ENCODE measurements at regions not wholly inside any gene's neighbourhood (a gene's known extent, or its start where the extent isn't known, plus 50 kb on each side); places are given as distances from the start of the nearest gene placed in this dataset.
"Not testable (repeated sequence)": the region's sequence is repeated elsewhere in the genome, so short reads cannot be mapped to it uniquely, and the experiment has no call there.

DNA sequence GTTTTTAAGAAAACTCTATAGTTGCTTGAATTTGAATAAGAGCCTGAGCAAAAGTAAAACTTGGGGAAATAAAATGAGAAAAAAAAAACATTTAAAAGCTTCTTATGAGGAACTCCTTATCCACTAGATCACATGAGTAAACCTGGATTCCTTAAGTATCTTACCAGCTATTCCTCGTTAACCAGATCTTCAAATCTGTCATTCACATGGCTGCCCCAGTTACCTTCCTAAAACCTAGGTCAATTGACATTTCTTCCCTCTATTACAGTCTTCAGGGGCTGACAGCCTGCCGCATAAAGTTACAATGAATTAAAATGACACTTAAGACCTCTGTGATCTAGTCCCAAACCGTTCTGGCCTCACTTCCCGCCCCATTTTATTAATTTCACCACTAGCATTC, 583.6 kb downstream of the NR2F2 start:
- DNase-seq (ENCODE audit: low read depth in 2 of 2), result no peak

DNA sequence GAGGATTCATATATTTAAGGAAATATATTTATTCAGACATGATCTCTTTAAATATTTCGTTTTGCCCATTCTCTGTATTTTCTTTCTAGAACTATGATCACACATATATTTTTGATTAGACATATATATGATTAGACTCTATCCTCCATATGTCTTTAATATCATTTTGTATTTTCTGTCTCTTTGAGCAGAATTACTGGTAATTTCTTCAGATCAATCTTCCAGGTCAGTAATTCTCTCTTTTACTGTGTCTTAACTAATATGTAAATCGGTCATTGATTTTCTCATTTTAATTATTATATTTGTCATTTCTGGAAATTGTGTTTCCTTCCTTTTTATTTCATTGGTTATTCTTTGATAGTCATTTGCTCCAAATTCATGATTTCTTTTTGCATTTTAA, 586.2 kb downstream of the NR2F2 start:
- DNase-seq (ENCODE audit: low read depth in 2 of 2), result no peak

DNA sequence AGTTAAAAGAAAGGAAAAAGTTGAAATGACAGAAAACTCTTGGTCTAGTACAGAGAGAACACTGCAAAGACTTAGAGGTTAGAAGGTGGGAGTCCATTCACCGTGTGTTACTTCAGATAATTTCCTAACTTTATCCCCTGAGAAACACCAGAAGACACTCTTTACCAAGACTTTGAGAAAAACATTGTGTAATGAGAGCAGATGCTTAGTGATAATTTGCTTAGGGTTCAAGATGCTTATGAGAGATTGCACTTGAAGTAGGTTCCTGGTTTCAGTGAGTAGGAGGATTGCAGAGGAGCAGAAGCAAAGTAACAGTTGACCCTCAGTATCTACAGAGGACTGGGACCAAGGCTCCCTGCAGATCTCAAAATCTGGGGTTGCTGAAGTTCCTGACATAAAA, 594.1 kb downstream of the NR2F2 start:
- DNase-seq (ENCODE audit: low read depth in 2 of 2), result no peak

DNA sequence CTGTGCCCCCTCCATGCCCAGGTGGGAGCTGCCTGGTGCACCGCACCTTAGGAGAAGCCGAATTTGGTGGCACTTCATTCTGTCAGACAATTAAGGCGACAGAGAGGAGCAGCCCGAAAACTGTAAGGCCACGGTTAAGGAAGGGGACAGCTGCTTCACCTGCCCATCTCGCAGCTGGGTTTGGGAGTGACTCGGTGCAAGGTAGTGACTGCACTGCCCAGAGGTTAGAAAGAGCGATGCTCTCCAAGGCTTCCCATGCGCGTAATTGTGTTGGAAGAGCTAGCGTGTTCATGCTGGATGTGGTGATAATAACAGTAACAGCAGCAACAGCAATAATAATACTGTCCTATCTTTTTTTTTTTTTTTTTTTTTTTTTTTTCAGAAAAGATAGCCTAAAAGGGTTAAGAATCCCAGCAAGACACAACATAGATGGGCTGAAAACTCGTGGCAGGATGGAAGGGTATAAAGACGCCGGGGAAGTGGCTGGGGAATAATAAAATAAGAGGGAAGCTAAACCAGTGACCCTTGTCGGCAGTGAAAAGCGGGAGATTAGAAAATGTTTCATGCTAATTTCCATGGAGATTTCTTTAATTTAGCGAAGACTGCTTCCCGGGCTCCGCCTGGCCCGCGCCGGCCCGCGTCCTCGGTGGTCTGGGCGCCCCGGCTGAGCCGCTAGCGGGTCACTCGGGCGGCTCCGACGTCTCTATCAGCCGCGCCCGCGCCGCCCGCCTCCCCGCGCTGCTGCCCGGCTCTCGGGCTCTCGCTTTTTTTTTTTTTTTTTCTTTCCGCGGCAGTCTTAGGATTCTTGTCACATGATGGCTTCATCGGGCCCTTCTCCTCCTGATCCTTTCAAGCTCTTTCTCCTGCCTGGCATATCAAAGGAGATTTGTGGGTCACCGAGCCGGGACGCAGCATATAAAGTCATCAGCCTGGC, 617.1 kb downstream of the NR2F2 start:
- DNase-seq (ENCODE audit: low read depth in 2 of 2), result no peak

DNA sequence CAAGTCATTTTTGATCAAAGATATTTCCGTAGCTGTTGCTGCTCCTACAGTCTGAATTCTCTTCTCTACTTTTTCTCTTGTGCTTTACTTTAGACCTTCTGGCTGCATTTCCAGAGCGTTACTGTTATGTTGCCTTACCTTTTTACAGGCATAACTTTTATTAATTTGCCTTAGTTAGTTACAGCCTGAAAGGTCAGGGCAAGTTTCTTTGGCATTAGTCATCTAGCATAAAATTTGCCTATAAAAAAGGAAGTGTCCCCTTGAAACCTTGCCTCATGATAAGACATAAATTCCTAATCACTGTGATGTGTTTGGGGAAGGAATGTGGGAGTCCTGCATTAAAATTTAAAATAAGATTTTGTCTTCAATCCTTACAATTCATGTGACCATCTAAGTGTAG, 618.5 kb downstream of the NR2F2 start:
- no peak for DNase-seq (ENCODE audit: low read depth in 2 of 2)

DNA sequence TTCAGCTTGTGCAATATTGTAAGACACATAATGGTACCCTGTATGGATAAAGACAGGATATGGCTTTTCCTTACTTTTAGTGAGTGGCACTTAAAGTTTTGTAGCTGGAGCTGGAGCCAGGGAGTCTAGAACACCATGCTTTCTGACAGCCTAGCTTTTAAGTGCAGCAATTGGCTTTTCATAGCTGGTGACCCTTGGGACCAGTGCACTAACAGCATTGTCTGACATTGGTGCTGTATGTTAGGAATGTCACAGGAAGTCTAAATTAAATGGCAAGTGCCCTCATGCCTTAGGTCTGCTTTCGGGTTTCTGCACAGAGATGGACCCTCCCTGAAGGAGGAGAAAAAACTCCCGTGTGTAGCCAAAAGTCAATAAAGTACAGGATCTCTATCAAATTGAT, 628.2 kb downstream of the NR2F2 start:
- no peak for DNase-seq (ENCODE audit: low read depth in 2 of 2)

DNA sequence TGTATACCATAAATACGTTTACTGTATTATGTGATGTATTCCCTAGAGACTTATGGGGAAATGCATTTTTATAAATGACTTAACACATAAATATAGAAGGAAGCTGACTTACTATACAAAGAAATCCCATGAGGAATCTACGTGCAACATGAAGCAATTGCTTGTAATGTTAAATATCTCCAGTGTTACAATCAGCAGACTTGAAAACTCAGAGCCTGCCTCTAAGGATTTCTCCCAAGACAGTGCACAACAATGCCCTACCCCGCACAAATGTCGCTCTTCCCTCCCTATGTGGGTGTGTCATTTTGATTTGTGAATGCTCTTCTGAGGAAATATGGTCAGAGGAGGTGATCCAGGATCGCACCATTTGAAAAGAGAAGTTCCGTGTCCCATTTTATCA, 629.0 kb downstream of the NR2F2 start:
- no peak for DNase-seq (ENCODE audit: low read depth in 2 of 2)

DNA sequence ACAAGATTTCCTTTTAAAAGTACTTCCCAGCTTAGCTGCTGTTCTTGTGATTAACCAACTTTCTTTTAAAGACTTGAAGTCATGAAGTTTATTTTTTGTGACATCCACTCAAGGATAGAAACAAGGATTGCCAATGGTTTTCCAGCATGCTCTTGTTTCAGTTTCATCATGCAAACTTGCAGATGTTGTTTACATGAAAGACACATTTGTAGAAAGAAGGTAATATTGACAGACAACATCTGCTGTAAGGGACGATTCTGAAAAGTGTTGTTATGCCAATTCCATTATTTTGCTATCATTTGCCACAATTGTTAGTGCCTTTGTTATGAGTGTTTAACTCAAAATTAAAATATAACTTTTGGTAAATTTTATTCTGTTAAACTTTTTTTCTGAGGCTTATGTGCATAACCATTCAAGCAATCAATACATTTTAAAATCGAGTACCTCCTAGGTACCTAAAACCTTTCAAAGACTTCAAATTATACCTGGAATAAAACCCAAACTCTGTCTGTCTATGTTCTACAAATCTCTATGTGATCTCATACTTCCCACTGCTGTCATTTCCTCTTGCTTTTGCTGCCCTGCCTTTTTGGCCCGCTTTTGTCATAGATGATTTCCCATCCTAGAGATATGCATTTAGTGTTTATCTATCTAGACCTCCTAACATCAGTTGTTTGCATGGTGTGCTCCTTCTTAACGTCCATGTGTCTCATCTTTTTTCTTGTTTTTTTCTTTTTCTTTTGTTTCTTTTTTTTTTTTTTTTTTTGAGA, 630.4 kb downstream of the NR2F2 start:
- DNase-seq (ENCODE audit: low read depth in 2 of 2), result no peak

DNA sequence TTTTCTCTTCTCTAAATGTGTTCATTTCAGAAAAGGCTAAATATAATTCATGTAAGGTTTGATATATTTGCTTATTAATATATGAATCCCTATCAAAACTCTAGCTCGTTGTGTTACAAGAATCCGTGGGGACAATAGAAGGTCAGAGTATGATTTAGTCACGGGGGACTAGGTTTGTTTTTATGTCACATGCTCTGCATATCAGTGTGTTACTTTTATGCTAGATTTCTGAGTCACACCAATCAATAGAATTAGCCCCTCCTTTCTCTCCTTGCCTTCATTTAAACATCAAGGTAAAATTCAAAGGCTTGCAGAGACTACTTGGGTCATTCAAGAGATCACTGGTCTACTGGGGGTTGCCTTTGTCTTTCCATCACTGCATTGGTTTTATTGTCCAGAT, 636.1 kb downstream of the NR2F2 start:
- DNase-seq (ENCODE audit: low read depth in 2 of 2), result no peak

DNA sequence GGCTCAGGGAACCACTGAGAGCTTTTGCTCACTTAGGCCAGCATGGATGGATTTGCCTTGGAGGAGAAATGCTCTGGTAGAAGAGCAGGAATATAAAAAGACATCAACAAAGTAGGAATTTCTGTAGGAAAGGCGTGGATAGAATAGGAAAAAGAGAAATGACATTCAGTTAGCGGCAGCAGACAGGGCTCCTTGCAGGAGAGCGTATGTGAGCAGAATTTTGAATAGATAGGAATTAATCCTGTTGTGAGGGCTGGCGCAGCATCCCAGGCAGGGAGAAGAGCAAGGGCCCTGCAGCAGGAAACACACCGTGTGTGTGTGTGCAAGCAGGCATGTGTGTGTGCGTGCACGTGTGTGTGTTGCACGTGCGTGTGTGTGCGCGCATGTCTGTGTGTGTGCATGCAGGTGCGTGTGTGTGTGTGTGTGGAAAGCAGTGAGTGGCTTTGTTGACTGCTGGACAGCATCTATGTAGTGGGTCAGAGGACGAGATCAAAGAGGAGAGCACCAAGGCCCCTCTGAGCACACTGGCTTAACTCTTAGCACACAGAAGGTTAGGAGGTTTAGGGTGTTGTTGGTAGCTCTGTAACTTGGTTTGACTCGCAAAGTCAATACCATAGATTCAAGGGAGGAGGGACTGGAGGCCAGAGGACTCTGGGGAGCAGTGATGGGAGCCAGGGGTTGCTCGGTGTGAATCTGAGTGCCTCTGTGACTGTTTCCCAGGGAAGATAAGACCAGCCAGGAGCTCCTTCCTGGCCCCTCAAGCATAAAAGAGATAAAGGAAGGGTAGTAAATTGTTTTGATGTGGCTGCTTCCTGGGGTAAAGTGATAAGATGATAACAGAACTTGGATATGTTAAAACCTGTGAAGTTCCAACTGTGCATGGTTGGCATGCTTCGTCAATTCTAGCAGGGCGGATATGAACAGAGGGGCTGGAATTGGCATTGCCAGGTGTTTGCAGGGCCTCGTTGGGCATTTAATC, 639.5 kb downstream of the NR2F2 start:
- no peak for DNase-seq (ENCODE audit: low read depth in 2 of 2)

DNA sequence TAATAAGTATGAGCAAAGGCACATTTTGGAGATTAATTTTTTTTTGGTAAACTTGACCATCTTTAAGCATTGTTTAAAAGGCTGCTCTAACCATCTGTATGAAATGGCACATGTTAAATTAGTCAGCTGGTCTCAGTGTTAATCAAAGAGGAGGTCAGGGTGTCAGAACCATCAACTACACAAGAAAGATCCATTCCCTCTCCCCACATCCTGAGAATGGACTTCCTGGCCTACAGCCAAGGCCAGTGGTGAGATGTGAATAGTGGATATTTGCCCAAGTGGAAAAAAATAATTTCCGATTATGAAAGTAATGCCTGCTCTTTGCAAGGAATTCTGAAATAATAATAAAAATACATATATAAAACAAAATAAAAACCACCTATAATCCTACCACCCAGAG, 641.7 kb downstream of the NR2F2 start:
- DNase-seq (ENCODE audit: low read depth in 2 of 2), result no peak

DNA sequence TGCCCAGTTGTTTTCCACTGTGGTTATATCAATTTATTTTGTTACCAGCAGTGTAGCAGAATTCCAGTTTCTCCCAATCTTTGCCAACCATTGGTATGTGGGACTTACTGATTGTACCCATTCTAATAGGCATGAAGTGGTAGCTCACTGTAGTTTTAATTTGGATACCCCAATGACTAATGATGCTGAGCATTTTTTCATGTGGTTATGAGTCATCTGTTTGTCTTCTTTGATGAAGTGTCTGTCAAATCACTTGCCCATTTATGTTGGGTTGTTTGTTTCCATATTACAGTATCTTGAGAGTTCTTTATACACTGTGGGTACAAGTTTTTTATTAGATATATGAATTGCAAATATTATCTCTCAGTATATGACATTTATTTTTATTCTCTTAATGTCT, 644.3 kb downstream of the NR2F2 start:
- no peak for DNase-seq (ENCODE audit: low read depth in 2 of 2)

DNA sequence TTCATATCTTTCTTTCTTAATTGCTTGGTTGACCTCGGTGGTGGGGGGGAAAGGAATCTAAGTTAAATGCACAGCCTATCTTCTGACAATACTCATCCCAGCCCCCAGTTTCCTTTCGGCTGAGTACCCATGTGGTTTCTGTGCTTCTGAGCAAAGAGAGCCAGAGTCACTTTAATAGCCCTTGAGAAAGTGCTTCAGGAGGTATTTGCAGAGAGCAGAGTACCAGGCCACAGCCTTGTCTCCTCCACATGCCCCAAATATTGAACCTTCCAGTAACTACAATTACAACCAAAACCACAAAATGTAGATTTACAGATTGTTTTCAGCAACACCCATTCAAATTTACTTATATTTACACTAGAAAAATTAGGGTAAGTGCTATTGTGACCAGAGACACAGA, 647.4 kb downstream of the NR2F2 start:
- no peak for DNase-seq (ENCODE audit: low read depth in 2 of 2)

DNA sequence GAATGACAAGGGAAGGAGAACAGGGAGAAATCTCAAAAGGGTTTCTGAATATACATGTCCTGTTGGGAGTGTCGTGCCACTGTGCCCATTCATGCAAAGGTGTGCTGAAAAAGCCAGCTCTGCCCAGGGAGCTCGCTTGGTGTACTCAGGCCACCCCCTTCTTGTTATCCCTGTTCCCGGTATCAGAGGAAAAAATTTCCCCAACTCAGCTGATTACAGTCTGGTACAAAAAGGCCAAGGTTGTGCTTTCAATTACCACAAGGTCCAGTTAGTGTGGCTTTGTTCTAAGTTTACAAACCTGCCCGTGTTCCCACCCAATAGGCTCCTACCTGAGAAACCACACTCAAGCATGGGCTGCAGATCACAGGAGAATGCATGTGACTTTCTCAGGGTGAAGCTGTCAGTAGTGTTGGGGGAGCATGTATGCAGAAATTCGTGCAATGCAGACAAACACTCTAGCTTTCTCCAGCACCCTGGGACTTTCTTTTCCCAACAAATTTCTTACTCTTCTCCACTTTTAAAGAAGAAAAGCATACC, 648.5 kb downstream of the NR2F2 start:
- no peak for DNase-seq (ENCODE audit: low read depth in 2 of 2)

DNA sequence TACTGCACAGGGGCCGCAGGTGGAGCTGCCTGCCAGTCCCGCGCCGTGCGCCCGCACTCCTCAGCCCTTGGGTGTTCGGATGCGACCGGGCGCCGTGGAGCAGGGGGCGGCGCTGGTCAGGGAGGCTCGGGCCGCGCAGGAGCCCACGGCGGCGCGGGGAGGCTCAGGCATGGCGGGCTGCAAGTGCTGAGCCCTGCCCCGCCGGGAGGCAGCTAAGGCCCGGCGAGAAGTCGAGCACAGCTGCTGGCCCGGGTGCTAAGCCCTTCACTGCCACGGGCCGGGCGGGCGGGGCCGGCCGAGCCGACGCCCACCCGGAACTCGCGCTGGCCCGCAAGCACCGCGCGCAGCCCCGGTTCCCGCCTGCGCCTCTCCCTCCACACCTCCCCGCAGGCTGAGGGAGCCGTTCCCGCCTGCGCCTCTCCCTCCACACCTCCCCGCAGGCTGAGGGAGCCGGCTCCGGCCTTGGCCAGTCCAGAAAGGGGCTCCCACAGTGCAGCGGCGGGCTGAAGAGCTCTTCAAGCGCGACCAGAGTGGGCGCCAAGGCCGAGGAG, 653.7 kb downstream of the NR2F2 start:
- DNase-seq (ENCODE audit: low read depth in 2 of 2), result not testable (repeated sequence)

DNA sequence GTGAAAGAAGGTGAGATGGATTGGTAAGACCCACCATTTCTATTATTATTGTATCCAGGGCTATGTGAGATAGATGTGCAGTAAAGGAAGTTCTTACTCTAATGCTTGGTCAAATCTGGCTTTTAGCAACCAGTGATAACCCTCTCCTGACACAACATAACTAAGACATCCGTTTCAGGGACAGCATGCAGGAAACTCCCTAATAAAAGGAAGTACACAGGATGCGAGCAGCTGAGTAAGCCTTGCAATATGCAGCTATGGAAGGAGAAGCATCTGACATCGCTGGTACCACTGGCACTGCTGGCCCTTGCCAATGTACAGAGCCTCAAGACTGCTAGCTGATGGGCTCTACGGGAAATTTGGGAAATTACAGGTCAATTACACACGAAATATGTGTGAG, 662.3 kb downstream of the NR2F2 start:
- DNase-seq (ENCODE audit: low read depth in 2 of 2), result no peak

DNA sequence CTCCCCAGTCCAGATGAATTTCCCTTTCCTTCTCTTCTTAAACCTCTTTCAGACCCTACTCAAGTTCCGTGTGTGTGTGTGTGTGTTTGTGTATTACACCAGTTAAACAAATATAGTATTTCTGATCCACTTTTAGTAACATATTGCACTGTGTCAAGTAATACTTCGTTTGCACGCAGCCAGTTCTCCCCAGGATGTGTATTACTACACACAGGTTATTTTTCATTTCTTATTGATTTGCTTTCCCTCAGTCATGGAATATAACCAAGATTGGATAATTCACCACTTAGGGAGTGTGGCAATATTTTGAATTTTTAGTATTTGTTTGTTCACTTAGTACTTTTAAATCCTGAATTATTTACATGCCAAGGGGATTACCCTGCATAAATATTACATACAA, 667.0 kb downstream of the NR2F2 start:
- DNase-seq (ENCODE audit: low read depth in 2 of 2), result no peak

DNA sequence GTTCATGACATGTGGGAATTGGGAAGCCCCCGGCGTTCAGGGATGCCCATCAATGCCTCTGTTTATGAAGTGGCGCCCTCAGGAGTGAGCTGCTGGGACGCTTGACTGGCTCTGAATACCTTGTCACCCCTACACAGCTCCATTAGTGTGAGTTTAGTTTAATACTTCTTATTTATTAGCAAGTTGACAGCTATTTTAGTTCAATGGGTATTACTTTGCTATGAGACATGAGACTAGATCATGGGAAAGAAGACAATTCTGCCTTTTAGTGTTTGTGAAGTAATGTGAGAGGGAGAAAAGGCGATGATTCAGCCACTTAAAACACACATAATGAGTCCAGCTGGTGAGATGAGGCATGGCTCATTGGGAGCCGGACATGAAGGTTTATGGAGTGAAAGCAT, 678.5 kb downstream of the NR2F2 start:
- DNase-seq (ENCODE audit: low read depth in 2 of 2), result no peak

DNA sequence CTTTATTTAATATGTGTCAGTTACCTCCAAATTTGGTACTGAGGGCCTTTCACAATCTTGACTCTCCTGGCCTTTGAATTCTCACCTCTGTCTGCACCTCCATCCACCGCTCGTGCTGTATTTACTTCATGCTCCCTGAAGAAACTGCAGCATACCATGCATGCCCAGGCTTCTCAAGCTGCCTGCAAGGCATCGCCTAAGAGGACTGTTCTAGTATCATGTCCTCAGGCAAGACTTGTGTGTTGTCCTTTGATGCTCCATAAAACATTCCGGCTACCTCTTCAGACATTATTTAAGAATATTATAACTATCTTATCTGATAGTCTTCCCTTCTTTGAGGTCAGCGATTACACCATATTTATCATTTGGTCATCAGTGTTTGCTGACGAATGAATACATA, 682.5 kb downstream of the NR2F2 start:
- no peak for DNase-seq (ENCODE audit: low read depth in 2 of 2)

DNA sequence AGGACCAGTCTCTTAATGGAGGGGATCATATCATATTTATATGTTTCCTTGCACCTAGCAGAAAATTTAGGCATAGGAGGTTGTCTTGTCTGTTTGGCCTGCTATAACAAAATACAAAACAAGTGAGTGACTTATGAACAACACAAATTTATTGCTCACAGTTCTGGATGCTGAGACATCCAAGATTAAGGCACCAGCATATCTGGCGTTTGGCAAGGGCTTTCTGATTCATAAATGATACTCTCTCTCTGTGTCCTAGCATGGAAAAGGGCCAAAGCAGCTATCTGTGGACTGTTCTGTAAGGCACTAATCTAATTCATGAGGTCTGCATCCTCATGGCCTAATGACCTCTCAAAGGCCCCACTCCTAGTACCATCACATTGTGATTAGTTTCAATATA, 683.0 kb downstream of the NR2F2 start:
- DNase-seq (ENCODE audit: low read depth in 2 of 2), result no peak

DNA sequence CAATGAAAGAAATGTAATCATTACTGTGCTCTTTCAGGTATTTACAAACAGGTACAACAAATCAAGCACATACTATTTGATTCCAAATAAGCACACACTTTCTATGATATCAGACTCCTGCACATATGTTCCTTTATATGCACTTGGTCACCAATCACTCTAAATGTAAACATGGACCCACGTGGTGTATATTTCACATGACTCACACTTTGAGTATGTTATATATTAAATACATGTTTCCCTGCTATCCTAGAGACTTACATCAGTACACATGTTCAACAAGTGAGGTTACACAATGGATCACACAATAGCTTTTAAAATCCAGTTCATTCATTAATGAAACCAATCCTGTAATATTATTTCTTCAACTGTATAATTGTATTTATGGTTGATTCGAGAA, 683.5 kb downstream of the NR2F2 start:
- DNase-seq (ENCODE audit: low read depth in 2 of 2), result no peak

DNA sequence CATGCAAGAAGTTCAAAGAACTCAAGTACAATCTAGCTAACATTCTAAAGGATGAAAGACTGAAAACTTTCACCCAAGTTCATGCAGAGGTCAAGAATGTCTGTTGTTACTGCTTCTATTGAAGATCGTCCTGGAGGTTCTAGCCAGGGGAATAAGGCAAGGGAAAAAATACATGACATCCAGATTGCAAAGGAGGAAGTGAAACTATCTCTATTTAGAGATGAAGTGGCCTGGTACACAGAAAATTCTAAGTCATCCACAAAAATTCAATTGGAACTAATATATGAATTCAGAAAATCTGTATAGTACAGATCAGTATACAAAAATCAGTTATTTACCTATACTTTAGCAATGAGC, 693.0 kb downstream of the NR2F2 start:
- DNase-seq (ENCODE audit: low read depth in 2 of 2), result no peak
